HG03521 (cell line): ENCODE measurements at regions not wholly inside any gene's neighbourhood (a gene's known extent, or its start where the extent isn't known, plus 50 kb on each side); places are given as distances from the start of the nearest gene placed in this dataset.
A peak's percentile ranks its signal among the peaks of the same experiment; 100 is the strongest.

ENCODE experiments used
- ATAC-seq: cut with Tn5 transposase; IDR thresholded peaks from one replicate; pipeline ENCODE4 v1.9.1; 2021; ENCODE audit warnings: mild to moderate bottlenecking, moderate library complexity; ENCODE audit not compliant: unreplicated experiment

- peak; percentile 70 for ATAC-seq
Measured at GRCh38 chr6:90730151-90730673, 143.3 kb upstream of the MAP3K7 start.

GRCh38 chr6:90729057-90729456 lies 142.2 kb upstream of the MAP3K7 start:
- ATAC-seq: no peak

- no peak for ATAC-seq
Measured at GRCh38 chr6:90722648-90723047, 135.8 kb upstream of the MAP3K7 start.

- no peak for ATAC-seq
Measured at GRCh38 chr6:90720404-90720803, 133.5 kb upstream of the MAP3K7 start.

- ATAC-seq: no peak
Measured at GRCh38 chr6:90719321-90720195, 132.7 kb upstream of the MAP3K7 start.

- no peak for ATAC-seq
Measured at GRCh38 chr6:90716376-90716775, 129.5 kb upstream of the MAP3K7 start.

GRCh38 chr6:90715093-90715655 lies 128.3 kb upstream of the MAP3K7 start:
- ATAC-seq: no peak

GRCh38 chr6:90714319-90714718 lies 127.4 kb upstream of the MAP3K7 start:
- ATAC-seq: no peak

- ATAC-seq: no peak
Measured at GRCh38 chr6:90712114-90712513, 125.2 kb upstream of the MAP3K7 start.

GRCh38 chr6:90709431-90709996 lies 122.6 kb upstream of the MAP3K7 start:
- ATAC-seq: no peak

- ATAC-seq: no peak
Measured at GRCh38 chr6:90708206-90708737, 121.4 kb upstream of the MAP3K7 start.

GRCh38 chr6:90707246-90707645 lies 120.4 kb upstream of the MAP3K7 start:
- no peak for ATAC-seq

GRCh38 chr6:90703336-90703735 lies 116.5 kb upstream of the MAP3K7 start:
- ATAC-seq: no peak

GRCh38 chr6:90701926-90702325 lies 115.1 kb upstream of the MAP3K7 start:
- no peak for ATAC-seq

- ATAC-seq: peak; percentile 69
Measured at GRCh38 chr6:90701146-90701781, 114.4 kb upstream of the MAP3K7 start.

- no peak for ATAC-seq
Measured at GRCh38 chr6:90695316-90695715, 108.4 kb upstream of the MAP3K7 start.

GRCh38 chr6:90694802-90695201 lies 107.9 kb upstream of the MAP3K7 start:
- ATAC-seq: no peak

GRCh38 chr6:90691823-90692222 lies 105.0 kb upstream of the MAP3K7 start:
- ATAC-seq: no peak

- ATAC-seq: no peak
Measured at GRCh38 chr6:90689172-90689571, 102.3 kb upstream of the MAP3K7 start.

- no peak for ATAC-seq
Measured at GRCh38 chr6:90687775-90688380, 101.0 kb upstream of the MAP3K7 start.

- no peak for ATAC-seq
Measured at GRCh38 chr6:90681863-90682262, 95.0 kb upstream of the MAP3K7 start.
